ENCODE measurements at regions not wholly inside any gene's neighbourhood (a gene's known extent, or its start where the extent isn't known, plus 50 kb on each side); places are given as distances from the start of the nearest gene placed in this dataset.
A peak's percentile ranks its signal among the peaks of the same experiment; 100 is the strongest.
"Not testable (repeated sequence)": the region's sequence is repeated elsewhere in the genome, so short reads cannot be mapped to it uniquely, and the experiment has no call there.

DNA sequence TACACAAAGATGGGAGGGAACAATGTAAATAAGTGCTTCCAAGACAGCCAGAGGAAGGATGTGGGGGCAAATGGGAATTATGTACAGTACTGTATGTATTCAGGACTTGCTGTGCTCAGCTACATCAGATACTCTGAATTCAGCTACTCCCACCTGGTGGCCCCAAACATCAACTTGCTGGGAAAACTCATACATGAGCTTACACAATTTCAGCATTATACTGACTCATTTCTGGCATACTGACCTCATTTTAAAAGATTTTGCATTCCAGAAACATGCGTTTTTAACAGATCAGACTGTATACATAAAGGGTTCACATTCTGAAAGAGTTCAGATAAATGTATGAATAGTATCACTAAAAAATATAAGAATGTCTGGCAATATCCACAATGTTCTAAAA is 59.7 kb downstream of the GPX5 start:
- DNase-seq: no peak

DNA sequence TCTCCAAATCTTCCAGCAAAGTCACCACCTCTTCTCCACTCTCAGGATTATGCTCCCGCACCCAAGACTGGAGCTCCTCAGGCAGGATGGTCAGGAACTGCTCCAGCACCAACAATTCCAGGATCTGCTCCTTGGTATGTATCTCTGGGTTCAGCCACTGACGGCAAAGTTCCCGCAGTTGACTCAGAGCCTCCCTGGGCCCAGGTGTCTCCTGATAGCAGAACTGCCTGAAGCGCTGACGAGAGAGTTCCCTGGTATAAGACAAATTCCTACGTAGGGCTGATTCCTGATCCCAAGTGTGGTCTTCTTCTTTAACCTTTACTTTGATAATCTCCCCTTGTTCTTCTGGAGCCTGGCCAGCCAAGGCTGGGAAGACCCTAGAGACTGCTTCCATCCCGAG is 60.6 kb downstream of the GPX5 start:
- DNase-seq: no peak

DNA sequence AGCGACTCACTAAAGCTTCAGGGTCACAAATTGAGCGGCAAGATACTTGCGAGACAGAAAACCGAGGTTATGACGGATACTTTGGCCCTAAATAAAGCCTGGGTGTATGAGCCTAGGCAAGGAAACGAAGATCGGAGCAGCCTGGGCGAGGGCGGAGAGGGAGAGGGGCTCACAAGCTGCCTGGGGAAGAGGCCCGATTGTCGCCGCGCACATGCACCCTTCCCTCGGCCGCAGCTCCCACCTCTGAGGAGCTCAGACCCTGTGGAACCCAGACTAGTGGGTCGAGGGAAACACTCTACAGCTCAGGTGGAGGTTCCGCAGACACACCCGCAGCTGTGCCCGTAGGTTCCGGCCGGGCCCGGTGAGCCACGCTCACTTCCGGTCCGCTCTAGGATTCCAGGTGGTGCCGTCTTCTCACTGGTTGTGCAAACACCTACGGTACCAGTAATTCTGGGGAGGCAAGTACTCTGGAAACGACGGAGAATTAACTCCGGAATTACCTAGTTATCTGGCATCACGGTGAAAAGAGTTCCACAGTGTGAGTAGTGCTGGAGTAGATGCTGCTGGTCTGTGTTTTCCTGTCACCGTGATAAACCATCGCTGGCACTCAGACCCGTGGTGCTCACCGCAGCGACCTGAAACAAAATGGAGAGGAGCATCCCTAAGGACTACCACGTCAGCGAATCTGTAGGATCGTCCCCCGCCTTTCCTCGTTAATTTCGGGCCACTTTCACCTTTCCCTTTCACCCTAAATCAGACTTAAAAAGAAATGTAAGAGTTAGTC is 61.5 kb downstream of the GPX5 start:
- DNase-seq: peak; percentile 63

DNA sequence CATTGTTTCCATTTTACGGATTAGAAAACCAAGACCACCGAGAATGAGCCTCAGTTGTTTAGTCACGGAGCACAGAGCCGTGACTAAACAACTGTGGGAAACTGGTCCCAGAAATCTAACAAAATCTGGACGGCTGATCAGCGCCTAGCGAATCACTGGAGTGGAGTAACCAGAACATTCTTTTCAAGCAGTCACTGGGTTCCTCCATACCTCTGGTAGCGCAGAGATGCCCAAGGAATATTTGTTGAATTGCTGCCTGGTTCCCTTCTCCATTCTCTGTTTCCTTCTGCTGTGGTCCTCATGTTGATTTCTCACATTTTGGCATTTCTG is 62.0 kb downstream of the GPX5 start:
- DNase-seq: no peak

DNA sequence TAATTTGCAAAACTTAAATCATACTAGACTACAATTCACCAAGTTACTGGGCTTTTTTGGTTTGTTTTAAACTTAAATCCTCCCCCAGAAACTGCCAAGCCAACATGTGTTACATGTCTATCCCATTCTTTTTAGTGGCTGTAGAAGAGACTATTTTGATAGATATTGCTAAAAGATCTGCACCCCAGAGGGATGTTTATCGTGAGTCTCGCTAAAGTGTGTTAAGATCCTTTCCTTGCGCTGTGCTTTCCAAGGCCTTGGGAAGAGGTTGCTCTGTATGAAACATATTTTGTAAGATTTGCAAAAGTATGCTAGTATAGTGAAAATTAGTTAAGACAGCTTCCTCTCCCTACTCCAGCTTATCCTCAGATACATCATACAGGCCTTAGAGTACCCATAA is 63.0 kb downstream of the GPX5 start:
- DNase-seq: no peak

DNA sequence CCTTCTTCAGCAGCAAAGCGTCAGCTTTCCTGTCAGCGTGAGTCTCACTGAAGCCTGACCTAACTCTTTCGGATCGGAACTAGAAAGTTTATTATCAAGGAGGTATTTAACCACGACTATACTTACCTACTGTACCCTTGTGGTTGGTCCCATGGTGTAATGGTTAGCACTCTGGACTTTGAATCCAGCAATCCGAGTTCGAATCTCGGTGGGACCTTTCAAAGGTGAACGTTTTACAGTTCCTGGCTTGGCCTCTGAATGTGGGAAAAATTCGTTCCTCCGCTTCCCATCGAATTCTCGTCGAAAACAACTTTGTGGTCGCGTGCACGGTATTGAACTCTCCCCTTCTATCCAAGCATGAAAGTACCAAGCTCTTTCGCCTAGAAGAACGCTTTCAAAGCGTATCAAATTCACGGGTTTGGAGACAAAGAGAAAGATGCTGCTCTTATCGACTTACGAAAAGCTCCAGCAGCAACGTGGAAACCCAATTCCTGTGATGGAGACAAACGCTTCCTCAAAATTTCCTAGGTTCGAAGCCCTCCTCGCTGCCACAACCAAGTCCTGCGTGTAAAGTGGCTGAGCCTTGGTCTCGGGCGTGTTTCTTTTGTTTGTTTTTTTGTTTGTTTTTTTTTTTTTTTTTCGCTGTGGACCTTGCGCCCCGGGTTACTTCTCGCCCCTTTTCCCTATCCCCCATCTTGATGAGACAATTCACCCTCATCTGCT is 63.7 kb downstream of the GPX5 start:
- no peak for DNase-seq

DNA sequence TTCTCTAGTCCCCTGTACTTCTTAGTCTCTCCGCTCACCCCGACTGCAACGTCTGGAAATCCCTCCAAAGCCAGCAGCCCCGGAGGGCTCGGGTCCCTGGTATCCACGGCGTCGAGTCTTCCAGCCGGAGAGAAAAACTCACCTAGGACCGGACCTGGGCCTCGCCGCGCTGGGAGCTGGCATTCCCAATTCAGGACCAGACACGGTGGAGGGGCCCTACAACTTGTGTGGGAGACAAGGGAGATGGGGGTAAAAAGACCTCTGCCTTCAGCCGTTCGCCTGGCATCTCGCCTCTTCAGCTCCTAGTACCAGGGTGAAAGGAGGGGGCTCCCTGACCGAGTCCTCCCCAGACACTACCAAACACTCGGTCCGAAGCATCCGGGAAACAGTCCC is 64.3 kb downstream of the GPX5 start:
- DNase-seq: no peak

DNA sequence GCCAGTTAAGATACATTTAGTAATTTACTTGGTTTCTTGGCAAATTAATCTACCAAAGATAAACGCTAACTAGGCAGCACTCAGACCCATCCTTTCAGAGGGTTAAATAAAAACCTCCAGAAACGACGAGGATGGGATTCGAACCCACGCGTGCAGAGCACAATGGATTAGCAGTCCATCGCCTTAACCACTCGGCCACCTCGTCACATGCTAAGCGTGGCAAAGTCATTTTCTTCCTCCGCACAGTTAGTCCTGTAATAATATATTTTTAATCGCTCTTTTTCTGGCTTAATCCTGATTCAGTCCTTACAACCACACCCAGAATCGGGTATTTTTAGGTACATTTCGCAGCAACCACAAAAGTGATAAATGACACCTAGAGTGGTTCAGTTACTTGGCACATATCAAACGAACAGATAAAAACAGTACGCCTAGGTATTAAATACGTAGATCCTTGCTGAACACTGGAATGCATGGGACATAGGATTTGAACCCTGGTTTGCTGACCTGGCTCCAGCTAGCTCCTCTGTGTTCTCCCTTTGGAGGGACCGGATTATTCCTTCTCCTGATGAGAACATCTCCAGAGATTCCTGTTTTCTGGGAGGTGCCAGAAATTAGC is 71.6 kb downstream of the GPX5 start:
- DNase-seq: no peak

DNA sequence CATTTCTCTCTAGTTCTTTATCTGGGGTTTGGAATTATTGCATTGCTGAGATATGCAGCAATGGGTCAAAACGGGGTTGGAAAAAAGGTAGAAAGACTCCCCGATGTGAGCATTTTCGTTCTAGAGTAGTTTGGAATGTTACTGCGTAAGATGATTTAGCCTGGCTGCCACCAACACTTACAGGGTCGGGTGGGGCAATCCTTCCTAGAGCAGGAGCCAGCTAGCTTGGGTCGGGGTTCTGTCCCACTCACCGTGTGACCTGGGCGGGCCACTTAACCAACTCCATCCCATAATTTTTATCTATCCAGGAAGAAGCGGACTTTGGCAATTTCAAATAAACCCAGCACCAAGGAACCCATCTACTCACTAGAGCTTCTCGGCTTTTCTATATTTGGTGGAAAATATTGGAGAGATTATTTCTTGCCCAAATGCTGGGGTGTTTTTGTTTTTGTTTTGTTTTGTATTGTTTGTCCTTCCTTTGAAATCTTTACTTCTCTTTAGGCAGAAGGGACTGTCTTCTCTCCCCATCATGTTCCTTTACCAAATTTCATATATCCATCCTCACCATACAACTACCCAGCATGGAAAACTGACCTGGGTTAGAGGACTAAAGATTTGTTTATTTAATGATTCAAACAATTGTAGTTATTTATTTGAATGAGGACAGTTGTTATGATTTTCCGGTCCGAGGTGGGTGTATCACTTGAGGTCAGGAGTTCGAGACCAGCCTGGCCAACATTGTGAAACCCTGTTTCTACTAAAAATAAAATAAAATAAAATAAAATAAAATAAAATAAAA is 72.4 kb downstream of the GPX5 start:
- DNase-seq: no peak

DNA sequence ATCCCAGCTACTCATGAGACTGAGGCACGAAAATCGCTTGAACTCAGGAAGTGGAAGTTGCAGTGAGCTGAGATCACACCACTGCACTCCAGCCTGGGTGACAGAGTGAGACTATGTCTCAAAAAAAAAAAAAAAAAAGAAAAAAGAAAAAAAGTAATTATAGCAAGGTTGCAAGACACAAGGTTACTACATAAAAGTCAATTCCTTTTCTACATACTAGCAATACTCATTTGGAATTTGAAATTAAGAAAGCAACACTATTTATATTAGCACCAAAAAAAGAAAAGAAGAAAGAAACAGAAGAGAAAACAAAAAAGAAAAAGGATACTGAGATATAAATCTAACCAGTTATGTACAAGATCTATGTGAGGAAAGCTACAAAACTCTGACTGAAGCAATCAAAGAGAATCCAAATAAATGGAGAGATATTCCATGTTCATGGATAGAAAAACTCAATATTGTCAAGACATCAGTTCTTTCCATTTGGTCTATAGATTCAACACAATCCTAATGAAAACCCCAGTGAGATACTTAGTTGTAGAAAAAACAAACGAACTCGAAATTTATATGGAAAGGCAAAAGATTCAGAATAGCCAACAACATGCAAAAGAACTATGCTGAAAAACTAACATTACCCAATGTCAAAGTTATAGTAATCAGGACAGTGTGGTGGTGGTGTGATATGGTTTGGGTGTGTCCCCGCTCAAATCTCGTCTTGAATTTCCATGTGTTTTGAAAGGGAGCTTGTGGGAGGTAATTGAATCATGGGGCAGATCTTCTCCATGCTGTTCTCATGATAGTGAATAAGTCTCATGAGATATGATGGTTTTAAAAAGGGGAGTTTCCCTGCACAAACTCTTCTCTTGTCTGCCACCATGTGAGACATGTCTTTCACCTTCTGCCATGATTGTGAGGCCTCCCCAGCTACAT is 73.3 kb downstream of the GPX5 start:
- no peak for DNase-seq

DNA sequence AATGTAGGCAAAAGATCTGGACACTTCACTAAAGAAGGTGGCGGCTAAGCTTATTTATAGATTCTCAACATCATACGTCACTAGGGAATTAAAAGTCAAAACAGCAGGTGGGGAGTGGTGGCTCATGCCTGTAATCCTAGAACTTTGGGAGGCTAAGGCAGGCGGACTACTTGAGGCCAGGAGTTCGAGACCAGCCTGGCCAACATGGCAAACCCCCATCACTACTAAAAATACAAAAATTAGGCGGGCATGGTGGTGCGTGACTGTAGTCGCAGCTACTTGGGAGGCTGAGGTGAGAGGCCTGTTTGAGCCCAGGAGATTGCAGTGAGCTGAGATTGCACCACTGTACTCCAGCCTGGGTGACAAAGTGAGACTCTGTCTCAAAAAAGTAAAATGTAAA is 74.6 kb downstream of the GPX5 start:
- no peak for DNase-seq

DNA sequence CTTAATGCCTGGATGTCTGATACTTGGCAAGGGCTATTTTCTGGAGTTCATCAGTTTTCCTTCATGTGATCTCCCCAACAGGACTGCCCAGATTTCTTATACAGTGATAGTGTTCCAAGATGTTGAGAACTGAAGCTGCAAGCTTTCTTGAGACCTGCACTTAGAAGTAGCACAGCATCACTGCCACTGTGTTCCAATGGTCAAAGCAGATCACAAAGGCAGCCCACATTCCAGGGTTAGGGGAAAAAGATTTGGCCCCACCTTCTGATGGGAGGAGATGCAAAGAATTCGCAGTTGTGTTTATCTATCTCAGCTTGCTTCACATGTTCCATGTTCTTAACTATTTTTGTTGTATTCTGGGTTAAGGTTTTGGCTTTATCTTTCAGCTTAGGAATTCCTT is 78.2 kb downstream of the GPX5 start:
- no peak for DNase-seq

DNA sequence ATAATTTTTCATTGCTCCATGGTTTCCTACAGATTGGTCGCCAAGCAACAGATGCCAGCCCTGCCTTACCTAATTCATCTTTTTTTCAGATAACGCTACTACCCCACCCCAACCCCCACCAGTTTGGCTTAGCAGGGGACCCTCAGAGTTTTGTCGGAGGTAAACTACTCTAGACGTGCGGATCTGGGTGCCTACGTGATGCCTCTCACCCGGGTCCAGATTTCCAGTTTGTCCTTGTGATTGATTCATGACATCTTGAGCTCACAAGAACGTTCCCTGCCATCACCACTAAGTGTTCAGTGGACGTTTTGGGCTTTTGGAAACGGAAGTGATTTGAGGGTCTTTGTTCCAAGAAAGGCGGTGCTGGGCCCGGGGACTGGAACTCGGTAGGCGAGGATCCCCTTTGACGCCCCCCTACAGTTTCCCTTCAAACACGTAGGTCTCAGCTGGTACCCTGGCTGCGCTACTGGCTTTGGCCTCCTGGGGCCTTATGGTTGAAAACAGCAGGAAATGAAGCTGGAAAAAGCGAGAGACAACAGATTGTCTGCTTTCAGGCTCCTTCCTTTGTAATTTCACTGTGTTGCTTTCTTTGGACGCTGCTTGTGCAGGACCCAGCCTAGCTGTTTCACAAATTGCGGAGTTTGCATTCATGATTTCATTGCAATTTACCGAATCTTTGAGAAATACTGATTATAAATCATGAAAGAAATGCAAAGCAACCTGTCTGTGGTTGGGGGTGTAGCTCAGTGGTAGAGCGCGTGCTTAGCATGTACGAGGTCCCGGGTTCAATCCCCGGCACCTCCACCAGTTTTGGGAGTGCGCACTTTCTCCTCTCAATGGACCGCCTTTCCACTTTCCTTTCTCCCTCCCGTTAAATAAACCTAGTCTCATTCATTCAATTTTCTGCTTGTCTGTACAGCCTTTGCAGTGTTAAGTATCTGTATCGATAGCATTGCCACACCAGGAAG is 81.0 kb downstream of the GPX5 start:
- no peak for DNase-seq

DNA sequence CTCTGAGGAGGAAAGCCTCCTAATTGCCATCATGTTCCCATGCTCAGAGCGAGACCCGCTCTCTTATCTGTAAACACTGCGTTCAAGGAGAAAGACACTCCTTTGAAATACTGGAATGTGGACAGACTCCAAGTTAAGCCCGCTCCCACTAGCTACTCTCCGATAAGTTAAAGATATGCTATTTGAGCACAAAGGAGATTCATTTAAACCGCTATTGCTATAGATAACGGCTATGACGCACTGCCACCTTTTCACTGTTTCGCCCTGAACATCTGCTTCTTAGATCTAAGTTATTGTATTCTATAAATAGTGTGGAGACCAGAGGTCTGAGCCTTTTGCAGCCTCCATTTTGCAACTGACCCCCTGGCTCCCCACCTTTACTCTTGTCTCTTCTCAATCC is 82.3 kb downstream of the GPX5 start:
- DNase-seq: no peak

DNA sequence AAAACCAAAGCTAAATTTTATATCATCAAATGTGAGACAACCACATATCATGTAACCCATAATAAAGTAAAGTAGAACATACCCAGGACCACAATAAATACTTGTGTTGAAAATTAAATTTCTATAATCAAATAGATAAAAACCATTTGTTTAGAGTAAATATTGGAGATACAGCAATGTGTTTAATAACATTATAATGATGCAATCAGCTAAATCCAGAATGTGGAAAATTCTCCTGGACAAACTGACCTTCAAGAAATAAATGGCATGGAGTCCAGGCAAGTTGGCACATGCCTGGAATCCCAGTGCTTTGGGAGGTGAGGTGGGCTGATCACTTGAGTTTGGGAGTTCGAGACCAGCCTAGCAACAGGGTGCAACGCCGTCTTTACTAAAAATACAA is 84.0 kb downstream of the GPX5 start:
- DNase-seq: no peak

DNA sequence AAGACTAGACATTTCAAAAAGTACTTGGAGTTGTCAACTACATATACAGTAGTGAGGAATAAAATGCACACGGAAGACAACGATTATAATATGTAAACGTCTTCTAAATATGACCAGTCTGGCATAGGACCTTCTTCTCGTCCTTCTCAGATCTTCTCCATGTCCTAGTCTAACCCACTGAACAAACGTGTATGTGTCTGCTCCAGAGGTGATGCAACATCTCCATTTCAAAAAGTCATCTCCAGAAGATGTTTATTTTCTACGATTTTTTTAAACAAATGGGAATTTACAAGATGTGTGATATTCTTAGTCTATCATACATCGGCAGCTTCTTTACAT is 89.9 kb downstream of the GPX5 start:
- no peak for DNase-seq

DNA sequence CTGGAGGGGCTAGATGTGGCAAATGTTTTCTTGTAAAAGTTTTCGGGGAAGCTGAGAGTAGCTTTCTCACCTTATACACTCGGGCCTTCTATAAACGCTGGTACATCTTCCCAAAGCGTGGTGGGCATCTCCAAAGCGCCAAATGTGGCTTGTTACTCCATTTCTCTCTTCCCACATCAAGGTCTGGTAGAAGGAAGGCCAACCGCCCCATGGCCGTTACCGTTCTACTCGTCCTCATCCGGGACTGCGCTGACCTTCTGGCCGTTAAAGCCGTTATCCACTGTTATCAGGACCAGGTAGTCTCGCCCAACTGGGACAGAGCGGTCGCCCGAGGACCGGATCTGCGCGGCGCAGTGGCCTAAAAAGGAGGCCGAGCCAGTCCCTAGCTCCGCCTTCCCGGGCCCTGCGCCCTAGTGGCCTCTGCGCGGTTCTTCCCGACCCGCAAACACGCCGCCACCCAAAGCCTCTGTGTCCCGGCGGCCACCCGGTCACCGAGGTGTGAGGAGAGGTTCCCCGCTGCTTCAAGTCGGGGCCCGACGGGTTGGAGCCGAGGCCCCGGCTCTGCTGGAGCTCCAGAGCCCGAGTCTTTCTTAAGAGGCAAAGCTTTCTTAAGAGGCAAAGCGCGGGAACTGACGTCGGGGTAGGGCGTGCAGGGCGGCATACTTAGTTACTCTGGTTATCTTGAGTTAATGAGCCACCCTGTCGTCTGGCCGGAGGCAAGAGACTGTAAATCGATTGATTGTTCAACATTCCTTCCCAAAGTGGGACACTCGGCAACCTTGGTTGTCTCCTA is 90.5 kb downstream of the GPX5 start:
- no peak for DNase-seq

DNA sequence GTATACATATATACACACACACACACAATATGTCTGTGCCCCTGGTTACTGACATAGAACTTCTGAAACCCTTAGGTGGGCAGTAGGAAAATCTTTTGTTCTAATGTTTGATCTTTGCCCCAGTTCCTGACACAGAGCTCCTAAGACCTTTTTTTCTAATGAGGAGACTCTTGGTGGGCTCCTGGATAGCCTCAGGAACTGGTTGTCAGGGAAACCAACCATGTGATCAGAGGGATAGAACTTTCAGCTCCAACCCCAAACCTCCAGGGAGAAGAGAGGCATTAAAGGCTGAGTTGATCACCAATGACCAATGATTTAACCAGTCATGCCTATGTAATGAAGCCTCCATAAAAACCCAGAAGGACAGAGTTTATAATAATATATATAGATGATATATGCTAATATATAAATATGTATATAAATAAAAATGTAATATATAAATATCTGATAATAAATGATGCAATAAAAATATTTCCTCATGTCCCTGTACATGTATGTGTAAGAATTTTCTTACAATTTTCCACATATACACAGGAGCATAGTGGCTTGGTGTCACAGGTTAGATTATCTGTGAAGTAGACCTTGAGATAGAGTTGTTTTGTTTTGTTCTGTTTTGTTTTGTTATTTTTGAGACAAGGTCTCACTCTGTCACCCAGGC is 93.3 kb downstream of the GPX5 start:
- DNase-seq: no peak

DNA sequence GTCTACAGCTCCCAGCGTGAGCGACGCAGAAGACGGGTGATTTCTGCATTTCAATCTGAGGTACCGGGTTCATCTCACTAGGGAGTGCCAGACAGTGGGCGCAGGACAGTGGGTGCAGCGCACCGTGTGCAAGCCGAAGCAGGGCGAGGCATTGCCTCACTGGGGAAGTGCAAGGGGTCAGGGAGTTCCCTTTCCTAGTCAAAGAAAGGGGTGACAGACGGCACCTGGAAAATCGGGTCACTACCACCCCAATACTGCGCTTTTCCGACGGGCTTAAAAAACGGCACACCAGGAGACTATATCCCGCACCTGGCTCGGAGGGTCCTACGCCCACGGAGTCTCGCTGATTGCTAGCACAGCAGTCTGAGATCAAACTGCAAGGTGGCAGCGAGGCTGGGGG is 95.6 kb downstream of the GPX5 start:
- DNase-seq: not testable (repeated sequence)

DNA sequence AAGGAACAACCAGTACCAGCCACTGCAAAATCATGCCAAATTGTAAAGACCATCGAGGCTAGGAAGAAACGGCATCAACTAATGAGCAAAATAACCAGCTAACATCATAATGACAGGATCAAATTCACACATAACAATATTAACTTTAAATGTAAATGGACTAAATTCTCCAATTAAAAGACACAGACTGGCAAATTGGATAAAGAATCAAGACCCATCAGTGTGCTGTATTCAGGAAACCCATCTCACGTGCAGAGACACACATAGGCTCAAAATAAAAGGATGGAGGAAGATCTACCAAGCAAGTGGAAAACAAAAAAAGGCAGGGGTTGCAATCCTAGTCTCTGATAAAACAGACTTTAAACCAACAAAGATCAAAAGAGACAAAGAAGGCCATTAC is 97.6 kb downstream of the GPX5 start:
- not testable (repeated sequence) for DNase-seq
